ENCODE measurements at regions not wholly inside any gene's neighbourhood (a gene's known extent, or its start where the extent isn't known, plus 50 kb on each side); places are given as distances from the start of the nearest gene placed in this dataset.

DNA sequence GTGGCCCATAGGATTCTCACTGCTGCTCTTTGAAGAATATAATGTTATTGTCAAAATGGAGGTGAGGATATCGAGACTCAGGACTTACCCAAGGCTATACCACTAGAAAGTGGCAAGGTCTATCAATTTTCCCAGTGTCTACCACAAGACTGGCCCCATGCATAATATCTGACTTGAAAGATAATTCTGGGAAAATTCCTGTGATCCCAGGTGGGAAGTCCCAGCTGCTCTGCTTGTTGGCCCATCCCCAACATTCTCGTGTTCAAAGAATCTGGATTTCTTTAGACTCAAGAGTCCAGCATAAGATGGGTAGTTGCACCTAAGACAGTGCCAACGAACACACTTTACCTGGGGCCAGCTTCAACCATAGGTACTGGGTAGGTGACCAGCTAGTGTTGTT, 120.7 kb upstream of the DTNBP1 start:
- H3K27ac ChIP-seq (ENCODE audit: low read depth in 1 of 2, low read length in 2 of 2): no peak overlapping the region
- no peaks in the 10 kb centered on the region for H3K36me3 ChIP-seq (replicated peaks in 1 of 2; ENCODE audit: control insufficient read depth in 1 of 2, insufficient read depth in 2 of 2, low read length in 2 of 2)
- no peaks in the 10 kb centered on the region for H3K4me1 ChIP-seq (ENCODE audit: control insufficient read depth in 1 of 2, insufficient read depth in 2 of 2, low read length in 2 of 2)
- H3K4me2 ChIP-seq (replicated peaks; ENCODE audit: extremely low read depth, low read length, poor library complexity, severe bottlenecking): no peak overlapping the region
- H3K9me3 ChIP-seq (replicated peaks in 1 of 2; ENCODE audit: control insufficient read depth in 1 of 2, insufficient read depth in 1 of 2, low read length in 2 of 2): peaks cover 4 to 13% of the 10 kb centered on the region in 2 donors
- peaks cover 0 to 2% (median 0%) of the 10 kb centered on the region in 3 donors for H3K27me3 Mint-ChIP-seq (ENCODE audit: low read depth in 3 of 3)
- no peak overlapping the region for H3K27ac Mint-ChIP-seq
- H2AFZ ChIP-seq (ENCODE audit: insufficient read depth, low read depth, low read length, poor library complexity, severe bottlenecking): no peak overlapping the region
- H3K9ac ChIP-seq (ENCODE audit: insufficient read depth, low read length, poor library complexity, severe bottlenecking): no peak overlapping the region
- no peaks in the 10 kb centered on the region for H3K27me3 ChIP-seq (ENCODE audit: control insufficient read depth in 2 of 2, insufficient read depth in 2 of 2, low read length in 2 of 2)
- no peaks in the 10 kb centered on the region for H3K36me3 Mint-ChIP-seq
- intact Hi-C loops (cut with micrococcal nuclease): no loop called here
- DNase-seq: no peak
- no peaks in the 10 kb centered on the region for H3K4me1 Mint-ChIP-seq
- WGBS (ENCODE audit: insufficient coverage): 100% methylated on average over 1 of the region's 3 CpGs
- no peak overlapping the region for H3K4me3 ChIP-seq (replicated peaks in 1 of 3; ENCODE audit: low read depth in 2 of 3, low read length in 3 of 3)
- H4K20me1 ChIP-seq (ENCODE audit: insufficient read depth, low read length): no peaks in the 10 kb centered on the region
- peaks cover 8 to 25% (median 12%) of the 10 kb centered on the region in 7 donors for H3K9me3 Mint-ChIP-seq
- H3K4me3 Mint-ChIP-seq: no peak overlapping the region
- H3K79me2 ChIP-seq (ENCODE audit: insufficient read depth, low read length): no peaks in the 10 kb centered on the region
- TF ChIP-seq CTCF (IDR thresholded peaks at IDR 0.05): no peak

GRCh38 chr6:15781890-15782289, 119.1 kb upstream of the DTNBP1 start:
- WGBS (ENCODE audit: insufficient coverage): 100% methylated on average over 1 of the region's 2 CpGs
- Histone ChIP-seq H3K36me3 (replicated peaks in 1 of 2; ENCODE audit: control insufficient read depth in 1 of 2, insufficient read depth in 2 of 2, low read length in 2 of 2) (no peaks in the 10 kb centered on the region), H4K20me1 (ENCODE audit: insufficient read depth, low read length) (no peaks in the 10 kb centered on the region), H3K4me3 (replicated peaks in 1 of 3; ENCODE audit: low read depth in 2 of 3, low read length in 3 of 3) (no peak overlapping the region), H3K27ac (ENCODE audit: low read depth in 1 of 2, low read length in 2 of 2) (no peak overlapping the region), H3K9ac (ENCODE audit: insufficient read depth, low read length, poor library complexity, severe bottlenecking) (no peak overlapping the region), H3K4me2 (replicated peaks; ENCODE audit: extremely low read depth, low read length, poor library complexity, severe bottlenecking) (no peak overlapping the region), H3K4me1 (ENCODE audit: control insufficient read depth in 1 of 2, insufficient read depth in 2 of 2, low read length in 2 of 2) (no peaks in the 10 kb centered on the region), H3K79me2 (ENCODE audit: insufficient read depth, low read length) (no peaks in the 10 kb centered on the region), H2AFZ (ENCODE audit: insufficient read depth, low read depth, low read length, poor library complexity, severe bottlenecking) (no peak overlapping the region), H3K27me3 (ENCODE audit: control insufficient read depth in 2 of 2, insufficient read depth in 2 of 2, low read length in 2 of 2) (no peaks in the 10 kb centered on the region), H3K9me3 (replicated peaks in 1 of 2; ENCODE audit: control insufficient read depth in 1 of 2, insufficient read depth in 1 of 2, low read length in 2 of 2) (peaks cover 4 to 10% of the 10 kb centered on the region in 2 donors)
- intact Hi-C loops (cut with micrococcal nuclease): no loop called here
- Mint-ChIP-seq H3K4me3 (no peak overlapping the region), H3K27me3 (ENCODE audit: low read depth in 3 of 3) (peaks cover 0 to 6% (median 0%) of the 10 kb centered on the region in 3 donors), H3K9me3 (peaks cover 0 to 15% (median 7%) of the 10 kb centered on the region in 7 donors), H3K36me3 (no peaks in the 10 kb centered on the region), H3K4me1 (no peaks in the 10 kb centered on the region), H3K27ac (no peak overlapping the region)
- no peak for DNase-seq
- TF ChIP-seq CTCF (IDR thresholded peaks at IDR 0.05): no peak

Data from CD14-positive monocyte (primary cell).